NB4 (cell line): ENCODE measurements at regions not wholly inside any gene's neighbourhood (a gene's known extent, or its start where the extent isn't known, plus 50 kb on each side); places are given as distances from the start of the nearest gene placed in this dataset.

Experiments
- CTCF ChIP-seq: IDR thresholded peaks from one replicate; pipeline ENCODE4 v1.5.1; 2012; ENCODE audit warnings: low read depth, low read length
- MAX ChIP-seq: IDR thresholded peaks from 2 replicates; pipeline ENCODE4 v1.6.1; 2011; ENCODE audit warnings: low read depth, low read length
- MYC ChIP-seq: IDR thresholded peaks from 2 replicates; pipeline ENCODE4 v1.6.1; 2011; ENCODE audit warnings: low read depth, low read length
- POLR2A ChIP-seq: IDR thresholded peaks from 2 replicates; pipeline ENCODE4 v1.6.1; 2011; ENCODE audit warnings: mild to moderate bottlenecking; ENCODE audit not compliant: insufficient read length; ENCODE audit errors: extremely low read depth

- no peak for TF ChIP-seq CTCF
- no peak for TF ChIP-seq POLR2A
- no peak for TF ChIP-seq MAX
- TF ChIP-seq MYC: no peak
These were observed 449.1 kb downstream of the XPNPEP1 start for GRCh38 chr10:109474261-109474660.
